OCI-LY1 (cell line): ENCODE measurements at regions not wholly inside any gene's neighbourhood (a gene's known extent, or its start where the extent isn't known, plus 50 kb on each side); places are given as distances from the start of the nearest gene placed in this dataset.

Experiments used
- CTCF ChIP-seq: fragments of 200-600 bp; sonication (generic), shearing (Covaris generic); IDR thresholded peaks from 2 replicates; pipeline ENCODE4 v1.5.1; 2017; ENCODE audit warnings: mild to moderate bottlenecking, antibody characterized with exemption, low read length, moderate library complexity, mixed read lengths
- EZH2 ChIP-seq: fragments of 200-600 bp; sonication (generic), shearing (Covaris generic); IDR thresholded peaks from 2 replicates; pipeline ENCODE4 v1.8.0; 2017; ENCODE audit warnings: borderline replicate concordance, mixed run types, mild to moderate bottlenecking, antibody characterized with exemption, low read length, moderate library complexity, mixed read lengths

GRCh38 chr5:121688126-121688525, 163.6 kb upstream of the FTMT start:
- TF ChIP-seq EZH2 (no peak), CTCF (no peak)
